Immature natural killer cell (primary cell): ENCODE measurements at regions not wholly inside any gene's neighbourhood (a gene's known extent, or its start where the extent isn't known, plus 50 kb on each side); places are given as distances from the start of the nearest gene placed in this dataset.

ENCODE experiments used
- DNase-seq, 3 donors: peaks; one replicate each; pipeline ENCODE4 v3.0.0; 2022; ENCODE audit warnings: mixed read lengths in 1 of 3
- H3K27ac Mint-ChIP-seq, 6 donors: one replicate each; pipeline ENCODE4 v1.8.0; 2020; ENCODE audit warnings: mixed read lengths in 6 of 6, mild to moderate bottlenecking in 5 of 6, inconsistent platforms in 4 of 6, moderate library complexity in 3 of 6
- H3K27me3 Mint-ChIP-seq, 3 donors: one replicate each; pipeline ENCODE4 v1.8.0; 2020 to 2021; ENCODE audit warnings: low read depth in 3 of 3, mild to moderate bottlenecking in 3 of 3, mixed read lengths in 3 of 3, moderate library complexity in 3 of 3, inconsistent platforms in 1 of 3
- H3K36me3 Mint-ChIP-seq, 3 donors: one replicate each; pipeline ENCODE4 v1.8.0; 2020; ENCODE audit warnings: mixed read lengths in 3 of 3, inconsistent platforms in 2 of 3, mild to moderate bottlenecking in 2 of 3
- H3K4me1 Mint-ChIP-seq, 2 donors: one replicate each; pipeline ENCODE4 v1.8.0; 2020; ENCODE audit warnings: inconsistent platforms in 2 of 2, mild to moderate bottlenecking in 2 of 2, mixed read lengths in 2 of 2, moderate library complexity in 1 of 2
- H3K4me3 Mint-ChIP-seq, 5 donors: one replicate each; pipeline ENCODE4 v1.8.0; 2020; ENCODE audit warnings: mild to moderate bottlenecking in 5 of 5, mixed read lengths in 5 of 5, inconsistent platforms in 3 of 5, moderate library complexity in 3 of 5
- H3K9me3 Mint-ChIP-seq, 6 donors: one replicate each; pipeline ENCODE4 v1.8.0; 2020; ENCODE audit warnings: mild to moderate bottlenecking in 6 of 6, mixed read lengths in 6 of 6, inconsistent platforms in 4 of 6, moderate library complexity in 3 of 6

GRCh38 chr11:115930291-115930690 is 426.1 kb upstream of the CADM1 start:
- no peak for DNase-seq
- Mint-ChIP-seq H3K27me3 (peaks cover 0 to 4% (median 0%) of the 10 kb centered on the region in 3 donors), H3K36me3 (no peaks in the 10 kb centered on the region), H3K9me3 (no peaks in the 10 kb centered on the region), H3K27ac (no peak overlapping the region), H3K4me3 (no peak overlapping the region), H3K4me1 (no peaks in the 10 kb centered on the region)

GRCh38 chr11:115929618-115930129 is 425.5 kb upstream of the CADM1 start:
- H3K27ac Mint-ChIP-seq = no peak overlapping the region
- H3K4me1 Mint-ChIP-seq = no peaks in the 10 kb centered on the region
- H3K4me3 Mint-ChIP-seq = no peak overlapping the region
- no peaks in the 10 kb centered on the region for H3K9me3 Mint-ChIP-seq
- no peak for DNase-seq
- H3K36me3 Mint-ChIP-seq = no peaks in the 10 kb centered on the region
- H3K27me3 Mint-ChIP-seq = peaks cover 0 to 4% (median 4%) of the 10 kb centered on the region in 3 donors

GRCh38 chr11:115928811-115929210 is 424.6 kb upstream of the CADM1 start:
- H3K36me3 Mint-ChIP-seq = no peaks in the 10 kb centered on the region
- H3K4me3 Mint-ChIP-seq = no peak overlapping the region
- DNase-seq = no peak
- no peaks in the 10 kb centered on the region for H3K4me1 Mint-ChIP-seq
- H3K27me3 Mint-ChIP-seq = peaks cover 0 to 4% (median 4%) of the 10 kb centered on the region in 3 donors
- H3K27ac Mint-ChIP-seq = no peak overlapping the region
- H3K9me3 Mint-ChIP-seq = no peaks in the 10 kb centered on the region

- Mint-ChIP-seq H3K27ac (no peak overlapping the region), H3K4me3 (no peak overlapping the region), H3K4me1 (no peaks in the 10 kb centered on the region), H3K27me3 (peaks cover 0 to 4% (median 4%) of the 10 kb centered on the region in 3 donors), H3K36me3 (no peaks in the 10 kb centered on the region), H3K9me3 (no peaks in the 10 kb centered on the region)
- DNase-seq = no peak
These were observed 423.7 kb upstream of the CADM1 start for GRCh38 chr11:115927823-115928329.

- Mint-ChIP-seq H3K9me3 (no peaks in the 10 kb centered on the region), H3K27me3 (peaks cover 0 to 5% (median 4%) of the 10 kb centered on the region in 3 donors), H3K27ac (no peak overlapping the region), H3K36me3 (no peaks in the 10 kb centered on the region), H3K4me1 (no peaks in the 10 kb centered on the region), H3K4me3 (no peak overlapping the region)
- no peak for DNase-seq
These were observed 422.4 kb upstream of the CADM1 start for GRCh38 chr11:115926601-115927000.

- Mint-ChIP-seq H3K36me3 (no peaks in the 10 kb centered on the region), H3K27ac (no peak overlapping the region), H3K4me3 (no peak overlapping the region), H3K4me1 (no peaks in the 10 kb centered on the region), H3K9me3 (no peaks in the 10 kb centered on the region), H3K27me3 (peaks cover 0 to 7% (median 5%) of the 10 kb centered on the region in 3 donors)
- no peak for DNase-seq
These were observed 421.9 kb upstream of the CADM1 start for GRCh38 chr11:115926138-115926537.

GRCh38 chr11:115925568-115926090 is 421.4 kb upstream of the CADM1 start:
- Mint-ChIP-seq H3K4me1 (no peaks in the 10 kb centered on the region), H3K27ac (no peak overlapping the region), H3K4me3 (no peak overlapping the region), H3K27me3 (peaks cover 0 to 8% (median 5%) of the 10 kb centered on the region in 3 donors), H3K36me3 (no peaks in the 10 kb centered on the region), H3K9me3 (no peaks in the 10 kb centered on the region)
- no peak for DNase-seq

GRCh38 chr11:115924744-115925567 is 420.7 kb upstream of the CADM1 start:
- Mint-ChIP-seq H3K27me3 (peaks cover 0 to 8% (median 5%) of the 10 kb centered on the region in 3 donors), H3K4me1 (no peaks in the 10 kb centered on the region), H3K4me3 (no peak overlapping the region), H3K27ac (no peak overlapping the region), H3K36me3 (no peaks in the 10 kb centered on the region), H3K9me3 (no peaks in the 10 kb centered on the region)
- no peak for DNase-seq

- Mint-ChIP-seq H3K27me3 (peaks cover 0 to 8% (median 7%) of the 10 kb centered on the region in 3 donors), H3K36me3 (no peaks in the 10 kb centered on the region), H3K27ac (no peak overlapping the region), H3K4me3 (no peak overlapping the region), H3K9me3 (no peaks in the 10 kb centered on the region), H3K4me1 (no peaks in the 10 kb centered on the region)
- no peak for DNase-seq
These were observed 418.7 kb upstream of the CADM1 start for GRCh38 chr11:115922876-115923275.

GRCh38 chr11:115921986-115922385 is 417.8 kb upstream of the CADM1 start:
- no peak for DNase-seq
- Mint-ChIP-seq H3K4me1 (no peaks in the 10 kb centered on the region), H3K4me3 (no peak overlapping the region), H3K9me3 (no peaks in the 10 kb centered on the region), H3K27ac (no peak overlapping the region), H3K27me3 (peaks cover 0 to 8% (median 3%) of the 10 kb centered on the region in 3 donors), H3K36me3 (no peaks in the 10 kb centered on the region)

GRCh38 chr11:115921540-115921939 is 417.3 kb upstream of the CADM1 start:
- H3K4me3 Mint-ChIP-seq = no peak overlapping the region
- no peak for DNase-seq
- H3K36me3 Mint-ChIP-seq = no peaks in the 10 kb centered on the region
- no peaks in the 10 kb centered on the region for H3K4me1 Mint-ChIP-seq
- peaks cover 0 to 8% (median 3%) of the 10 kb centered on the region in 3 donors for H3K27me3 Mint-ChIP-seq
- no peak overlapping the region for H3K27ac Mint-ChIP-seq
- H3K9me3 Mint-ChIP-seq = no peaks in the 10 kb centered on the region

GRCh38 chr11:115920841-115921480 is 416.7 kb upstream of the CADM1 start:
- no peak overlapping the region for H3K4me3 Mint-ChIP-seq
- H3K9me3 Mint-ChIP-seq = no peaks in the 10 kb centered on the region
- no peak for DNase-seq

GRCh38 chr11:115920092-115920461 is 415.9 kb upstream of the CADM1 start:
- no peak for DNase-seq
- Mint-ChIP-seq H3K4me3 (no peak overlapping the region), H3K4me1 (no peaks in the 10 kb centered on the region), H3K9me3 (no peaks in the 10 kb centered on the region), H3K27me3 (peaks cover 0 to 9% (median 3%) of the 10 kb centered on the region in 3 donors), H3K36me3 (no peaks in the 10 kb centered on the region), H3K27ac (no peak overlapping the region)

More at GRCh38 chr11:115920841-115921480, 416.7 kb upstream of the CADM1 start:
- peaks cover 0 to 8% (median 3%) of the 10 kb centered on the region in 3 donors for H3K27me3 Mint-ChIP-seq
- no peaks in the 10 kb centered on the region for H3K4me1 Mint-ChIP-seq
- H3K36me3 Mint-ChIP-seq = no peaks in the 10 kb centered on the region
- H3K27ac Mint-ChIP-seq = no peak overlapping the region
